Lower lobe of right lung (tissue), 2 donors: ENCODE measurements at regions not wholly inside any gene's neighbourhood (a gene's known extent, or its start where the extent isn't known, plus 50 kb on each side); places are given as distances from the start of the nearest gene placed in this dataset.

ENCODE experiments used
- ATAC-seq, 2 donors: fragments of 200-7000 bp; cut with Tn5 transposase; one replicate each; pipeline ENCODE4 v1.9.1; 2020 to 2022; ENCODE audit warnings: mild to moderate bottlenecking in 2 of 2, moderate library complexity in 2 of 2
- DNase-seq: peaks from one replicate; pipeline ENCODE4 v3.0.0-alpha.2; 2020
- H3K27ac ChIP-seq: fragments of 200-600 bp; one replicate; pipeline ENCODE4 v1.8.0; 2022
- H3K27me3 ChIP-seq: fragments of 200-600 bp; one replicate; pipeline ENCODE4 v1.8.0; 2022; ENCODE audit warnings: low read depth
- H3K36me3 ChIP-seq: fragments of 200-600 bp; one replicate; pipeline ENCODE4 v1.8.0; 2022; ENCODE audit warnings: mild to moderate bottlenecking
- H3K4me1 ChIP-seq: fragments of 200-600 bp; one replicate; pipeline ENCODE4 v1.8.0; 2022
- H3K4me3 ChIP-seq: fragments of 200-600 bp; one replicate; pipeline ENCODE4 v1.8.0; 2022; ENCODE audit warnings: mild to moderate bottlenecking
- H3K9me3 ChIP-seq: fragments of 200-600 bp; one replicate; pipeline ENCODE4 v1.8.0; 2022
- CTCF ChIP-seq: fragments of 200-600 bp; IDR thresholded peaks from one replicate; pipeline ENCODE4 v1.8.0; 2022; ENCODE audit warnings: antibody characterized with exemption, mild to moderate bottlenecking
- intact Hi-C: fragments of 100-400 bp; cut with DNase I; formaldehyde crosslinking; loops from one replicate; pipeline ENCODE4 v1.11.0; 2022
- donor health status: DM: no; HTN: yes; CAD: no; lungs with severe emphysema.

- Histone ChIP-seq H3K4me3 (no peak overlapping the region), H3K27ac (no peak overlapping the region)
- no peak for ATAC-seq
Observed at GRCh38 chr5:56288873-56289601, 55.9 kb upstream of the ANKRD55 start.

DNA sequence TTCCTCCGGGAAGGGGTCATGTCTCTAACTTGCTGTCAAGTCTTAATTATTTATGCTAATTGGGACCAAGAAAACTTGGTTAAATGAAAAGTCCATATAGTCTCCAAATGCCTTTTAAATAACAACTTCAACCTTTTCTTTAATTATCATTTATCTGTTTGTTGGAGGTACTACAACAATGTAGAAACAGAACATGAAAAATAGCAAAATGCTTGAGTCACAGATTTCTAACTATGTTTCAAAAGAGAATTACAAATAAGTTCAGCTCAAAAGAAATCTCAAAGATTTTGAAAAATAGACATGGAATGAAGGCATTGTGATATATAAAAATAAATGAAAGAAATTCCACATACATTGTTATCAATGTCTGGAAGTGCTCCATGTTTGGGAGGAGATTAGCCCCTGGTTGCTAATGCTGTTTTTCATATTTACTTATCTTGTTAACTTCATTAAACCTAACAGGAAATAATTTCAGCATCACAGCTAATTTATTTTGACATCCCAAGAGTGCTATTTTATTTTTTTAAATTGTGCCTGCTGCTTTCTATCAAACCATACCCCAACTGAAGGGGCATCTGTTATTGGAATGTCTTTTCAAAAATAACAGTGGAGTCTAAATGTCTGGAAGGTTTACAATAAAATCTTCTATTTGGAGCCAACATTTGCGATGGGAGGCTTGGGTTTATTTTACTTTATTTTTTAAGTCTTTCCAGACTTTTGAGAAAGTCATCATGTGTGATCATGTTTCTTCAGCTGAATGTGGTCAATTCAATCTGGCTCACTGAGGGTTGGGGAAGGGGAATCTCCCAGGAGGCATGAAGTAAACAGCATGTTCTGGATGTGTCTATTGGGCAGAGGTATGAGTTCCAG is 53.1 kb upstream of the ANKRD55 start:
- no peak for DNase-seq

More at GRCh38 chr5:56288873-56289601, 55.9 kb upstream of the ANKRD55 start:
- no peak for TF ChIP-seq CTCF
- Histone ChIP-seq H3K27me3 (no peaks in the 10 kb centered on the region), H3K4me1 (no peaks in the 10 kb centered on the region), H3K9me3 (no peaks in the 10 kb centered on the region), H3K36me3 (no peaks in the 10 kb centered on the region)
- intact Hi-C loops, result no loop called here
- no peak for DNase-seq

GRCh38 chr5:56282951-56283350 is 49.8 kb upstream of the ANKRD55 start:
- Histone ChIP-seq H3K4me1 (peaks cover 11% of the 10 kb centered on the region), H3K36me3 (no peaks in the 10 kb centered on the region), H3K27me3 (no peaks in the 10 kb centered on the region), H3K9me3 (no peaks in the 10 kb centered on the region), H3K27ac (no peak overlapping the region), H3K4me3 (no peak overlapping the region)
- intact Hi-C loops, result no loop called here
- DNase-seq (no peak), ATAC-seq (no peak)
- no peak for TF ChIP-seq CTCF

More for the DNA sequence above, 53.1 kb upstream of the ANKRD55 start:
- no peaks in the 10 kb centered on the region for H3K4me1 ChIP-seq
- H3K9me3 ChIP-seq, result no peaks in the 10 kb centered on the region
- no peaks in the 10 kb centered on the region for H3K36me3 ChIP-seq
- no peak overlapping the region for H3K4me3 ChIP-seq
- H3K27ac ChIP-seq, result no peak overlapping the region
- intact Hi-C loops, result no loop called here
- no peak for ATAC-seq
- H3K27me3 ChIP-seq, result no peaks in the 10 kb centered on the region
- TF ChIP-seq CTCF, result no peak
